NCI-H1694 treated with DMSO at 0.1 percent for 48 hours (cell line): ENCODE measurements at regions not wholly inside any gene's neighbourhood (a gene's known extent, or its start where the extent isn't known, plus 50 kb on each side); places are given as distances from the start of the nearest gene placed in this dataset.
"Not testable (repeated sequence)": the region's sequence is repeated elsewhere in the genome, so short reads cannot be mapped to it uniquely, and the experiment has no call there.

Experiments used
- DNase-seq: peaks from one replicate; lab custom pipeline; 2025; lab: John Stamatoyannopoulos, UW

DNA sequence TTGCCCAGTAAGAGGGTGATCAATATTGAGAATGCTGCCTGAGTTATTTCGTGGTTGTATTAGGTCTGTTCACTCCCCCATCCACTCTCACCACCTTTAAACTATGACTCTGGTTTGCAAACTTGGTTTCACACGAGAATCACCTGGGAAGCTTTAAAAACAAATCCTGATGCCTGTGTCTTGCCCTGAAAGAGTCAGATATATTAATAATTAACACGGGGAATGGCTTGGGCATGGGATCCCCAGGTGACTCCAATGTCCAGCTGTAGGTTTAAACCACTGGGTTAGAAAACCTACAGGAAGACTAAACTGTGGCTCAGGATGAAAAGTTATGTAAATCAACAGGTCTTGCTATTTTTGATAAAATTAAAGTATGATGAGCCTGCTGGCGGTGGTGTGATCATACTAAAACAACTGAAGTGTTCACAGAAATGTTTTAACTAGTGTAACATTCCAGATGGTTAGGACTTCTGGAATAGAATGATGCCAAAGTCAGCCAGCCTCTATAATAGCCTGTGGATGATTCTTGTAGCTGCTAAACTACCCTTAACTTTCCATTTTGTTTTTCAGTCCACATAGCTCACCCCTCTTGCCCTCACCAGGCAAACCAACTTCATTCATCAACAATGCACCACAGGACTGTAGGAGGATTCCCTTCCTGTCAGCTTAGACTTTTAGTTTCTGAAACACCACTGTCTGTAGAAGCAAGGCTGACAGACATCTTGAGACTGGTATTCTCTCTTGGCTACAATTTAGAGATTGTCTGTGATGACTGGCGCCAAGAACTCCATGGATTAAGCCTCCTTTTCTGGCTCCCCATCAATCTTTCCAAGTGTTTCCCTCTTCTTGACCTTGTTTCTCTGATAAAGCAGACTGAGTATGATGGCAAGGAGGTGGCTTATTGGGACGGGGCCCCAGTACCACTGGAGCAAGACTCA is 119.1 kb upstream of the ADAMTS9 start:
- DNase-seq = no peak

GRCh38 chr3:64805978-64806377 is 118.2 kb upstream of the ADAMTS9 start:
- DNase-seq = no peak

DNA sequence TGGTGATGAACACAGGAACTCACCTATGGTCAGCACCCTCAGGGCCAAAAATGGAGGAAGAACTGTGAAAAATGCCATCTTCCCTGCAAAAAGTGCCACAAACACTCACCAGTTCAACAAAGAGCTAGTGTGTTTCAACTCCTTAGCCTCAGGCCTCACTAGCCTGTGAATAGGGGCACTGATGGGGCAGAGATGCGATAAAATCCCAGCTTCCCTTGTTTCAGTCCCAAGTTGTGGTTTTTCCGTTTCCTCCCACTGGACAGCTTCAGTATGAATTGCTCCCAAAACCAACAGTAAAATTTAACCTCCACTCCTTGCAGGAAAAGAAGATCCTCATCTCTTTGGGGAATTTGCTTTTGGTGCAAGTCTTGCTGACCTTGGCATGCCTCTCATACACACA is 117.4 kb upstream of the ADAMTS9 start:
- DNase-seq = no peak

DNA sequence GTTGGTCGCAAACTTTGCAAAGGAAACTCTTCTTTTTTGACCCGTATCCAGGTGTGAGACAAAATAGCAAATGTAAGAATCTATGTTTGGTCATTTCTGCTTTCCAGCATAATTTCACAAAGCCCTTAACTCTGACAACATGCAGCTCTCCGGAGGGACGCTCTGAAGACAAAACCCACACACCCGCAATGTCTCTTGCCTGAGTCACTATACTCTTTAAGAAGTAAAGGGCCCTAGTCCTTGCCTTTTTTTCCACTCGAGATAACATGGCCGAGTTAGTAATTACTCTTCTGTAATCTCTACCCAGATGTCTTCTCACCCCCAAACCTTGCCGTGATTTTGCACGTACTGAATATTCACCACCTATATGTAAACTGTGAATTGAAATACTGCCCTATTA is 115.7 kb upstream of the ADAMTS9 start:
- DNase-seq = no peak

GRCh38 chr3:64802460-64802859 is 114.7 kb upstream of the ADAMTS9 start:
- DNase-seq = no peak

DNA sequence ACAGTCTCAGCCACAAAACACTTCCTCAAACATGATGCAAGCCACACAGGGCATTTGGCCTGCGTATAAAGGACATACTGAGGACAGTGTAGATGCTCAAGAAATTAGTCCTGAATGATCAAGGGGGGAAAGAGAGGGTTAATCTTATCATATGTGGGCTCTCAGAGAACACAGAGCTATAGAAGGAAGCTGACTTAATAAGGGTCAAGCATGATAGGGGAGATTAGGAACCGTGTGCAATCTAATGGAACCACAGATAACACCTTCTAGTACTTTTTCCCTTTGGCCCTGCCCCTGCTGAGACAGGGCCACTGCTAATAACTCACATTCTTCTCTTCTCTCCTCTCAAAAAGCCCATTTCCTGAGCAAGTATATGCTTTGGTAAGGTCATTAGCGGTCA is 114.1 kb upstream of the ADAMTS9 start:
- no peak for DNase-seq

DNA sequence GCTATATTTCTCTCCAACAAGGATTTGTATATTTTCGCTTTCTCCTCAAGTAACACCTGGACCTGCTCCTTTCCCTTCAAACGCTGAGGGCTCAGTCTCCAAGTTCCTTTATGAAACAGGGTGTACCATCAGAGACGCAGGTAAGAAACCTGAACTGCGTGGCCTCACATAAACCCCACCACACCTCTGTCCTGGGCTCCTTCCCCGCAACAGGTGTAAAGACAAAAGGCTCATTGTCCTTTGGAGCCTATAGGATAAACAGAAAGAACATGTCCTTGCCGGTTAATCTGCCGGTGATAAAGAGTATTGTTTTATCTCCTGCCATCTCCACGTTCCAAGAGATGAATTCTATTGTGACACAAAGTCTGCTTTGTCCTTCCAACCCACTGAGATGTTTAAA is 111.8 kb upstream of the ADAMTS9 start:
- no peak for DNase-seq

DNA sequence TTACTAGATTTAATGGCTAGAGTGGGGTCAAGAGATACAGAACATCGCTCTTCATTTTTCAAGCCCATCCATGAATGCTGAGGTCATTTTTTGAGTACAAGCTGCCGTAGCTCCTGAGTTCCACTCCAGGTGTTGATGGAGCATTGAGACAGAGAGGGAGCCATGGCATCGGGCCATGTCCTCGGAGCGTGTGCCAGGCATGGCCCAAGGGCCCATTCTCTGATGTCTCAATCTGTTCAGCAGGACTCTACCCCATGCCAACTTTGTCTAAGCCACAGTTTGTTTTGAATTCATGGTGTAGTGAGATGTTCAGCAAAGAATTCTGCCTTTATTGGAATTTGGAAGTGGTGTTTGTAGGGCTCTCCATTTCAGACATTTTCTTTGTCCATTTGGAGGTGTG is 110.5 kb upstream of the ADAMTS9 start:
- no peak for DNase-seq

DNA sequence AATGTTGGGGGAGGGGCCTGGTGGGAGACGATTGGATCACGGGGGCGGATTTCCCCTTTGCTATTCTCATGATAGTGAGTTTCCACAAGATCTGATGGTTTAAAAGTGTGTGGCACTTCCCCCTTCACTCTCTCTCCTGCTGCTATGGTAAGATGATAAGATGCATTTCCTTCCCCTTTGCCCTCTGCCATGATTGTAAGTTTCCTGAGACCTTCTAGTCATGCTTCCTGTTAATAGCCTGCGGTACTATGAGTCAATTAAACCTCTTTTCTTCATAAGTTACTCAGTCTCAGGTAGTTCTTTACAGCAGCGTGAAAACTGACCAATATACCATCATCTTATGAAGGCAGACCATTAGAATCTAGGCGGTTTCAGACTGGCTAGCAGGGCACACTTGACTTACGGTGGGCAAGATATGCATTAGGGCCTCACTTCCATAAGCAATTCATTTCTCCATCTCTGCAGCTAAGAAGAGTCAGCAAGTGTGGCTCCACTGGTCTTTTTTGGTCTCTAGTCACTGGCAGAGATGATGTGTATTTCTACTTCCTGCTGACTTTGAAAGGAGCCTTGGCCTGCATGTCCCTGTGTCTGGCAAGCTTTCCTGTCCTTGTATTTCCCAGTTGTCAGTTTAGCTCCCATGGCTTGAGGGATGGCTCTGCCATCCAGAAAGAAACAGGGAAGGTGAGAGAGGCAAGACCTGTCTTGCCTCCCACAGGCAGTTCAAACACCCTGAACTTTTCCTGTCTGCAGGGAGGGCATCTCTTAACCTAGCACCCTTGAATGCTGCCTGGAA is 109.0 kb upstream of the ADAMTS9 start:
- no peak for DNase-seq

GRCh38 chr3:64792445-64792844 is 104.6 kb upstream of the ADAMTS9 start:
- DNase-seq = no peak

DNA sequence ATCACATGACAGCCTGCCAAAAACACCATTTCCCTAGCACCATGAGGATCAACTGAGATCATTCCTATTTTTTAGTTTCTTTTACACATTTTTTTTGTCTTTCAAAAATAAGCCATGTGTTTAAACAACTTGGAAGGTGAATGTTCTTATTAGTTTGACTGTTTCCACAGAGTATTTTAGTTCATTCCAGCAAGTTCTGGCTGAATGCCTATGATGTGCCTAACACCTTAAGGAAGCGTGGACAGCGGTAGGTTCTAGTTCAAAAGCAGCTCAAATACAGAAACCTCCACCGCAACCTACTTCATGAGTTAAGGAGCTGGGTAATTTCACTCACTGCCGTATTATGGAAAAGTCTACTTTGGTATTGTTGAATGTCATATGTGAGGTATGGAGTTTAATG is 101.3 kb upstream of the ADAMTS9 start:
- no peak for DNase-seq

- DNase-seq = no peak
Measured at GRCh38 chr3:64783200-64783599, 95.4 kb upstream of the ADAMTS9 start.

- DNase-seq = not testable (repeated sequence)
Measured at GRCh38 chr3:64780923-64781322, 93.1 kb upstream of the ADAMTS9 start.

- DNase-seq = no peak
Measured at GRCh38 chr3:64773137-64773536, 85.3 kb upstream of the ADAMTS9 start.

DNA sequence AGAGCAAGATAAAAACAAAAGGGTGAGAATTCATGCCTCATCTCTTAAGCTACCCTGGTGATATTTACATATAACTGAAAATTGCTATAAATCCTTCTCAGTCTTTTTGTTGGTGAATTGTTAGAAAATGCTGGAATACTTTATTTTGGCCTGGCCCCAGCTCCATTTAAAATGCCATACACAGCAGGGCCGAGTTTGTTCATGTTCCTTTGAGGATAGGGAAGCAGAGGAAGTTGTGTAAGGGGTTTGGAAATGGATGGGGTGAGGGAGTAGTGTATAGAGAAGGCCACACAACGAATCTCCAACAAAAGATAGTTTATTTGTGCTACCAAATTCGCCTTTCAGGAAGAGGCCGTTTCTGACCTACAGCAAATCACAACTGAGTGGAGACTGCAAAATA is 78.6 kb upstream of the ADAMTS9 start:
- no peak for DNase-seq

DNA sequence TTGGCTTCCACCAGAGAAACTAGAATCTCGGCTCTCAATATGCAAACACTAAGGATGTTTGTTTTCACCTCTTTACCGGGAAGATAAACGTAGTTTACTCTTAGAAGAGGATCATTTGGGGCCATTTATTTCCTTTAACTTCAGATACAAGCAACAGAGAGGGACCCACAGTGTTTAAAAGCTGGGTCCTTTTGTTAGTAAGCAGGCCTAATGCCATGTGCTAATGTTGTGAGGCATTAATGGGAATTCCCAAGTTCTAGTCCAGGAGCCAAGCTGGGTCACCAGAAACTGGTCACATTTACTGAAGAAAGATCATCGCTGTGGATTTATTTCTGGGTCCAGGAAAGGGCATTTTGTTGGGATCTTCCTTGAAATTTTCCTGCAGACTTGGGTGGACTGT is 78.1 kb upstream of the ADAMTS9 start:
- DNase-seq = no peak

- no peak for DNase-seq
Measured at GRCh38 chr3:64764386-64764929, 76.7 kb upstream of the ADAMTS9 start.

GRCh38 chr3:64763980-64764379 is 76.2 kb upstream of the ADAMTS9 start:
- no peak for DNase-seq

GRCh38 chr3:64761729-64762128 is 73.9 kb upstream of the ADAMTS9 start:
- DNase-seq = no peak

DNA sequence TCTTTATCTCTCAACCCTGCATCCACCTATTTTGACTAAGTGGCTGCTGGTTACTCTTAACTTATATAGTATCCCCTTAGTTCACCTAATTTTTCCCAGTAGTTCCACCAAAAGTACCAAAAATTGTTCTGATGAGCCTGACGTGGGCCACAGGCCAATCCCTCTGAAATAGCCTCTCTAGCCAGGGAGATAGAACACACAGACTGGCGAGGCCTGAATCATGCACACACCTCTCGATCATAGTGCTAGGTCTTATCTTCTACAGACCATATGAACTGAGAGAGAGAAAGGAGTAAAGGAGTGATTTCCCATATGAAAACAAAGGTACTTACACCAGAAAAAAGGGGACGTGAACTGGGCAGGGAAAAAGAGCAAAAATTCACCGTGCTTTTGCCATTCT is 72.5 kb upstream of the ADAMTS9 start:
- no peak for DNase-seq

- no peak for DNase-seq
Measured at GRCh38 chr3:64759811-64760210, 72.0 kb upstream of the ADAMTS9 start.

DNA sequence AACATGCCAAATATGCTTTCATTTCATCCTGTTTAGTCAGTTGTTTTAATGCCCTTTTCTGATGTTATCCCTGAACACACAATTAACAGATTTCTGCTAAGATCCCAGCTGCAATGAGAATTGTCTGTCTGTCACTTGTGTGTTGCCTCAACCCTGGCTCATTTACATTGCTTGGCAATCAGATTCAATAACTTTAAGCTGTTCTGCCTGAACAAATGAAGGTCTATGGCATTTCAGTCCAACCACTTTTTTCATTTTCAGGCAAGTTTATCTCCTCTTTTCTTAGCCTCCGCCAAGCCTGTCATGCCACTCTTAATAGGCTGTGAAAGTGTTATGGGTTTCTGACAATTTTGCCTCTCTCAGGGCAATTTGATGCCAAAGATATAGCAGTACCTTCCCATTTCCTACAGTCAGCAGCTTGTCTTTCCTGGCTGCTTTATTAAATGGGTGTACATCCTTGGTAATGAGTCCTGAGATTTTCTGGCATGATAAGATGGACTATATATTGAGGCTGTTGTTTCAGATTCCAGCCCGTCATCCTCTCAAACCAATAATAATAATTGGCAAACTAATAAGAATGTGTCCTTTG is 68.7 kb upstream of the ADAMTS9 start:
- DNase-seq = no peak
